ENCODE measurements at regions not wholly inside any gene's neighbourhood (a gene's known extent, or its start where the extent isn't known, plus 50 kb on each side); places are given as distances from the start of the nearest gene placed in this dataset.

GRCh38 chr5:1942630-1943029, 59.9 kb upstream of the IRX4 start:
- TF ChIP-seq CTCF (IDR thresholded peaks at IDR 0.05; ENCODE audit: insufficient read depth, low read depth, low read length) = no peak
- TF ChIP-seq EZH2 (IDR thresholded peaks at IDR 0.05; ENCODE audit: insufficient read depth, low read length) = no peak

Data from astrocyte (in vitro differentiated cells and primary cell).